HG03159 (cell line): ENCODE measurements at regions not wholly inside any gene's neighbourhood (a gene's known extent, or its start where the extent isn't known, plus 50 kb on each side); places are given as distances from the start of the nearest gene placed in this dataset.

Source experiments
- ATAC-seq: cut with Tn5 transposase; IDR thresholded peaks from one replicate; pipeline ENCODE4 v1.9.1; 2021; ENCODE audit warnings: mild to moderate bottlenecking, moderate library complexity; ENCODE audit not compliant: unreplicated experiment

GRCh38 chr9:31601666-31602065 is 782.8 kb upstream of the ACO1 start:
- ATAC-seq: no peak

GRCh38 chr9:31604531-31604930 is 779.9 kb upstream of the ACO1 start:
- no peak for ATAC-seq

- ATAC-seq: no peak
Observed at GRCh38 chr9:31605164-31605563, 779.3 kb upstream of the ACO1 start.

GRCh38 chr9:31606678-31607077 is 777.8 kb upstream of the ACO1 start:
- no peak for ATAC-seq

GRCh38 chr9:31608416-31608815 is 776.0 kb upstream of the ACO1 start:
- ATAC-seq: no peak

GRCh38 chr9:31608881-31609280 is 775.6 kb upstream of the ACO1 start:
- no peak for ATAC-seq

GRCh38 chr9:31612336-31613030 is 772.0 kb upstream of the ACO1 start:
- no peak for ATAC-seq

GRCh38 chr9:31615966-31616365 is 768.5 kb upstream of the ACO1 start:
- ATAC-seq: no peak

GRCh38 chr9:31623511-31623910 is 760.9 kb upstream of the ACO1 start:
- ATAC-seq: no peak

- no peak for ATAC-seq
Observed at GRCh38 chr9:31629292-31629691, 755.2 kb upstream of the ACO1 start.

GRCh38 chr9:31637265-31637664 is 747.2 kb upstream of the ACO1 start:
- no peak for ATAC-seq

GRCh38 chr9:31637861-31638260 is 746.6 kb upstream of the ACO1 start:
- no peak for ATAC-seq

- ATAC-seq: no peak
Observed at GRCh38 chr9:31639451-31639850, 745.0 kb upstream of the ACO1 start.

- no peak for ATAC-seq
Observed at GRCh38 chr9:31669311-31669710, 715.1 kb upstream of the ACO1 start.

GRCh38 chr9:31671011-31671410 is 713.4 kb upstream of the ACO1 start:
- ATAC-seq: no peak

GRCh38 chr9:31674264-31674663 is 710.2 kb upstream of the ACO1 start:
- ATAC-seq: no peak

GRCh38 chr9:31677415-31677814 is 707.0 kb upstream of the ACO1 start:
- no peak for ATAC-seq

GRCh38 chr9:31677877-31678276 is 706.6 kb upstream of the ACO1 start:
- no peak for ATAC-seq

GRCh38 chr9:31683116-31683515 is 701.3 kb upstream of the ACO1 start:
- no peak for ATAC-seq

GRCh38 chr9:31697956-31698355 is 686.5 kb upstream of the ACO1 start:
- ATAC-seq: no peak

- no peak for ATAC-seq
Observed at GRCh38 chr9:31699836-31700235, 684.6 kb upstream of the ACO1 start.

- ATAC-seq: no peak
Observed at GRCh38 chr9:31700252-31701045, 684.0 kb upstream of the ACO1 start.
